ENCODE measurements at regions not wholly inside any gene's neighbourhood (a gene's known extent, or its start where the extent isn't known, plus 50 kb on each side); places are given as distances from the start of the nearest gene placed in this dataset.
"Not testable (repeated sequence)": the region's sequence is repeated elsewhere in the genome, so short reads cannot be mapped to it uniquely, and the experiment has no call there.

DNA sequence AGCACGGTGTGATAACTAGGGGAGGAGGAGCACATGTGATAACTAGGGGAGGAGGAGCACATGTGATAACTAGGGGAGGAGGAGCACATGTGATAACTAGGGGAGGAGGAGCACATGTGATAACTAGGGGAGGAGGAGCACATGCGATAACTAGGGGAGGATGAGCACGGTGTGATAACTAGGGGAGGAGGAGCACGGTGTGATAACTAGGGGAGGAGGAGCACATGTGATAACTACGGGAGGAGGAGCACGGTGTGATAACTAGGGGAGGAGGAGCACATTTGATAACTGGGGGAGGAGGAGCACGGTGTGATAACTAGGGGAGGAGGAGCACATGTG is 85.7 kb downstream of the DACT2 start:
- TF ChIP-seq, protein P1, sequence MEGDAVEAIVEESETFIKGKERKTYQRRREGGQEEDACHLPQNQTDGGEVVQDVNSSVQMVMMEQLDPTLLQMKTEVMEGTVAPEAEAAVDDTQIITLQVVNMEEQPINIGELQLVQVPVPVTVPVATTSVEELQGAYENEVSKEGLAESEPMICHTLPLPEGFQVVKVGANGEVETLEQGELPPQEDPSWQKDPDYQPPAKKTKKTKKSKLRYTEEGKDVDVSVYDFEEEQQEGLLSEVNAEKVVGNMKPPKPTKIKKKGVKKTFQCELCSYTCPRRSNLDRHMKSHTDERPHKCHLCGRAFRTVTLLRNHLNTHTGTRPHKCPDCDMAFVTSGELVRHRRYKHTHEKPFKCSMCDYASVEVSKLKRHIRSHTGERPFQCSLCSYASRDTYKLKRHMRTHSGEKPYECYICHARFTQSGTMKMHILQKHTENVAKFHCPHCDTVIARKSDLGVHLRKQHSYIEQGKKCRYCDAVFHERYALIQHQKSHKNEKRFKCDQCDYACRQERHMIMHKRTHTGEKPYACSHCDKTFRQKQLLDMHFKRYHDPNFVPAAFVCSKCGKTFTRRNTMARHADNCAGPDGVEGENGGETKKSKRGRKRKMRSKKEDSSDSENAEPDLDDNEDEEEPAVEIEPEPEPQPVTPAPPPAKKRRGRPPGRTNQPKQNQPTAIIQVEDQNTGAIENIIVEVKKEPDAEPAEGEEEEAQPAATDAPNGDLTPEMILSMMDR (IDR thresholded peaks at IDR 0.05): not testable (repeated sequence)
- TF ChIP-seq POLR2AphosphoS5, POLR2A (IDR thresholded peaks at IDR 0.05): not testable (repeated sequence)
